AG09309 (cell line): ENCODE measurements at regions not wholly inside any gene's neighbourhood (a gene's known extent, or its start where the extent isn't known, plus 50 kb on each side); places are given as distances from the start of the nearest gene placed in this dataset.

Source experiments
- DNase-seq: peaks from one replicate; pipeline ENCODE4 v3.0.0-alpha.2; 2010; ENCODE audit warnings: low read depth
- H3K4me3 ChIP-seq: 2 replicates; pipeline ENCODE4 v1.5.1; 2011; ENCODE audit warnings: mild to moderate bottlenecking, low read depth, low read length, moderate library complexity; ENCODE audit not compliant: control insufficient read depth
- CTCF ChIP-seq: IDR thresholded peaks from 2 replicates; pipeline ENCODE4 v1.5.1; 2011; ENCODE audit warnings: mild to moderate bottlenecking, low read depth, low read length, inconsistent platforms; ENCODE audit not compliant: insufficient read depth, control insufficient read depth; ENCODE audit errors: missing control alignments

- no peak overlapping the region for H3K4me3 ChIP-seq
- DNase-seq = no peak
- TF ChIP-seq CTCF = no peak
These were observed 106.6 kb downstream of the SNAPC1 start for GRCh38 chr14:61868846-61869245.

- no peak for TF ChIP-seq CTCF
- DNase-seq = no peak
- no peak overlapping the region for H3K4me3 ChIP-seq
These were observed 107.9 kb downstream of the SNAPC1 start for GRCh38 chr14:61870163-61870562.

GRCh38 chr14:61872452-61872851, 110.2 kb downstream of the SNAPC1 start:
- H3K4me3 ChIP-seq = no peak overlapping the region
- no peak for TF ChIP-seq CTCF
- DNase-seq = no peak

- no peak for TF ChIP-seq CTCF
- no peak for DNase-seq
These were observed 113.3 kb downstream of the SNAPC1 start for GRCh38 chr14:61875483-61875882.

GRCh38 chr14:61876362-61877034, 114.3 kb downstream of the SNAPC1 start:
- no peak for DNase-seq
- no peak for TF ChIP-seq CTCF
- no peak overlapping the region for H3K4me3 ChIP-seq

More at GRCh38 chr14:61875483-61875882, 113.3 kb downstream of the SNAPC1 start:
- H3K4me3 ChIP-seq = no peak overlapping the region

GRCh38 chr14:61877035-61877390, 114.8 kb downstream of the SNAPC1 start:
- no peak for DNase-seq
- no peak for TF ChIP-seq CTCF

More at GRCh38 chr14:61877035-61877390, 114.8 kb downstream of the SNAPC1 start:
- H3K4me3 ChIP-seq = no peak overlapping the region
